A549 (cell line): ENCODE measurements at regions not wholly inside any gene's neighbourhood (a gene's known extent, or its start where the extent isn't known, plus 50 kb on each side); places are given as distances from the start of the nearest gene placed in this dataset.

ENCODE experiments used
- CHD2 ChIP-seq: fragments of 150-350 bp; IDR thresholded peaks from 2 replicates; pipeline ENCODE4 v1.6.1; 2014; ENCODE audit warnings: low read length; ENCODE audit not compliant: partially characterized antibody
- CTCF ChIP-seq: fragments of >200 bp; sonication (Bioruptor Twin); formaldehyde crosslinking; IDR thresholded peaks from 3 replicates; pipeline ENCODE4 v1.5.1; 2016
- E2F6 ChIP-seq: IDR thresholded peaks from 2 replicates; pipeline ENCODE4 v1.6.1; 2012; ENCODE audit warnings: low read depth, borderline replicate concordance
- EP300 ChIP-seq, 2 experiments: fragments of >200 bp; sonication (Bioruptor Twin); formaldehyde crosslinking; IDR thresholded peaks; 2 replicates in 1 of 2; 3 replicates in 1 of 2; pipeline ENCODE4 v1.6.1; 2016 to 2017
- TF ChIP-seq, protein P1 (sequence below): fragments of 200-600 bp; sonication (generic); IDR thresholded peaks from 2 replicates; pipeline ENCODE4 v1.6.1; 2016; ENCODE audit warnings: antibody characterized with exemption, mild to moderate bottlenecking, moderate library complexity

GRCh38 chr2:180578441-180578840 is 402.0 kb upstream of the UBE2E3 start:
- TF ChIP-seq CTCF (no peak), CHD2 (no peak), E2F6 (no peak), EP300 (IDR thresholded peaks at IDR 0.05) (no peak)
- TF ChIP-seq, protein P1, sequence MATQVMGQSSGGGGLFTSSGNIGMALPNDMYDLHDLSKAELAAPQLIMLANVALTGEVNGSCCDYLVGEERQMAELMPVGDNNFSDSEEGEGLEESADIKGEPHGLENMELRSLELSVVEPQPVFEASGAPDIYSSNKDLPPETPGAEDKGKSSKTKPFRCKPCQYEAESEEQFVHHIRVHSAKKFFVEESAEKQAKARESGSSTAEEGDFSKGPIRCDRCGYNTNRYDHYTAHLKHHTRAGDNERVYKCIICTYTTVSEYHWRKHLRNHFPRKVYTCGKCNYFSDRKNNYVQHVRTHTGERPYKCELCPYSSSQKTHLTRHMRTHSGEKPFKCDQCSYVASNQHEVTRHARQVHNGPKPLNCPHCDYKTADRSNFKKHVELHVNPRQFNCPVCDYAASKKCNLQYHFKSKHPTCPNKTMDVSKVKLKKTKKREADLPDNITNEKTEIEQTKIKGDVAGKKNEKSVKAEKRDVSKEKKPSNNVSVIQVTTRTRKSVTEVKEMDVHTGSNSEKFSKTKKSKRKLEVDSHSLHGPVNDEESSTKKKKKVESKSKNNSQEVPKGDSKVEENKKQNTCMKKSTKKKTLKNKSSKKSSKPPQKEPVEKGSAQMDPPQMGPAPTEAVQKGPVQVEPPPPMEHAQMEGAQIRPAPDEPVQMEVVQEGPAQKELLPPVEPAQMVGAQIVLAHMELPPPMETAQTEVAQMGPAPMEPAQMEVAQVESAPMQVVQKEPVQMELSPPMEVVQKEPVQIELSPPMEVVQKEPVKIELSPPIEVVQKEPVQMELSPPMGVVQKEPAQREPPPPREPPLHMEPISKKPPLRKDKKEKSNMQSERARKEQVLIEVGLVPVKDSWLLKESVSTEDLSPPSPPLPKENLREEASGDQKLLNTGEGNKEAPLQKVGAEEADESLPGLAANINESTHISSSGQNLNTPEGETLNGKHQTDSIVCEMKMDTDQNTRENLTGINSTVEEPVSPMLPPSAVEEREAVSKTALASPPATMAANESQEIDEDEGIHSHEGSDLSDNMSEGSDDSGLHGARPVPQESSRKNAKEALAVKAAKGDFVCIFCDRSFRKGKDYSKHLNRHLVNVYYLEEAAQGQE = no peak
